PC-3 (cell line): ENCODE measurements at regions not wholly inside any gene's neighbourhood (a gene's known extent, or its start where the extent isn't known, plus 50 kb on each side); places are given as distances from the start of the nearest gene placed in this dataset.

ENCODE experiments used
- ATAC-seq: fragments of 200-7000 bp; cut with Tn5 transposase; 2 replicates; pipeline ENCODE4 v1.9.1; 2020; ENCODE audit warnings: mild to moderate bottlenecking, moderate library complexity
- BruUV-seq: library from RNA; stranded (reverse); fragments of 400-500 nt; replicated peaks from 2 replicates; lab custom pipeline; 2021; lab: Mats Ljungman, UMichigan
- CTCF ChIA-PET: fragments of 300-600 bp; sonication (Branson Sonifier 250); formaldehyde crosslinking; loops from one replicate; lab custom pipeline; 2022; ENCODE audit warnings: antibody characterized with exemption; lab: Charles Lee
- POLR2A ChIA-PET: fragments of 300-600 bp; sonication (Branson Sonifier 250); formaldehyde crosslinking; loops from one replicate; lab custom pipeline; 2022; ENCODE audit warnings: antibody characterized with exemption; ENCODE audit not compliant: unreplicated experiment; lab: Charles Lee
- DNase-seq: peaks from one replicate; pipeline ENCODE4 v3.0.0-alpha.2; 2015
- H2AFZ ChIP-seq: fragments of 300-600 bp; sonication (generic); 2 replicates; pipeline ENCODE4 v1.6.0; 2016; ENCODE audit warnings: antibody characterized with exemption, low read length
- H3F3A ChIP-seq: fragments of 300-600 bp; sonication (generic); one replicate; pipeline ENCODE4 v1.6.0; 2017; ENCODE audit warnings: antibody characterized with exemption, low read length, control low read depth, mild to moderate bottlenecking; ENCODE audit not compliant: unreplicated experiment
- H3K27ac ChIP-seq: fragments of 300-600 bp; sonication (generic); 2 replicates; pipeline ENCODE4 v1.5.1; 2016; ENCODE audit warnings: mild to moderate bottlenecking, low read length
- H3K27me3 ChIP-seq: fragments of 300-600 bp; sonication (generic); 2 replicates; pipeline ENCODE4 v1.6.1; 2016; ENCODE audit warnings: low read length, mixed read lengths
- H3K36me3 ChIP-seq: fragments of 300-600 bp; sonication (generic); 2 replicates; pipeline ENCODE4 v1.6.1; 2016; ENCODE audit warnings: low read depth, mixed run types, low read length, mixed read lengths
- H3K4me1 ChIP-seq: fragments of 300-600 bp; sonication (generic); 2 replicates; pipeline ENCODE4 v1.5.1; 2016; ENCODE audit warnings: low read length; ENCODE audit not compliant: insufficient read depth
- H3K4me2 ChIP-seq: fragments of 300-600 bp; sonication (generic); 2 replicates; pipeline ENCODE4 v1.6.0; 2016; ENCODE audit warnings: low read length
- H3K4me3 ChIP-seq: fragments of 300-600 bp; sonication (generic); 2 replicates; pipeline ENCODE4 v1.5.1; 2016; ENCODE audit warnings: mild to moderate bottlenecking, low read length, mixed read lengths
- H3K79me2 ChIP-seq: fragments of 300-600 bp; sonication (generic); 2 replicates; pipeline ENCODE4 v1.6.1; 2017; ENCODE audit warnings: low read length, mixed read lengths
- H3K9ac ChIP-seq: fragments of 300-600 bp; sonication (generic); 2 replicates; pipeline ENCODE4 v1.6.0; 2016; ENCODE audit warnings: mild to moderate bottlenecking, low read length
- H3K9me2 ChIP-seq: fragments of 300-600 bp; sonication (generic); replicated peaks from 2 replicates; pipeline ENCODE4 v1.6.1; 2016; ENCODE audit warnings: mixed run types, low read length, mixed read lengths
- H3K9me3 ChIP-seq: fragments of 300-600 bp; sonication (generic); 2 replicates; pipeline ENCODE4 v1.6.1; 2016; ENCODE audit warnings: low read length, mixed read lengths
- H4K20me1 ChIP-seq: fragments of 300-600 bp; sonication (generic); 2 replicates; pipeline ENCODE4 v1.6.1; 2016; ENCODE audit warnings: low read length, mixed read lengths
- CTCF ChIP-seq: fragments of 300-600 bp; sonication (generic); conservative IDR thresholded peaks from 2 replicates; pipeline ENCODE4 v1.5.1; 2017; ENCODE audit warnings: antibody characterized with exemption, low read depth, mild to moderate bottlenecking, low read length
- EZH2 ChIP-seq: fragments of 300-600 bp; sonication (generic); IDR thresholded peaks from one replicate; pipeline ENCODE4 v1.6.1; 2017; ENCODE audit warnings: antibody characterized with exemption, mild to moderate bottlenecking, low read length; ENCODE audit not compliant: unreplicated experiment
- EZH2phosphoT487 ChIP-seq: fragments of 300-600 bp; sonication (generic); IDR thresholded peaks from 2 replicates; pipeline ENCODE4 v1.6.1; 2018; ENCODE audit warnings: mild to moderate bottlenecking, antibody characterized with exemption, low read length, borderline replicate concordance
- intact Hi-C: fragments of 100-400 bp; cut with micrococcal nuclease; formaldehyde crosslinking; loops from 2 replicates; pipeline ENCODE4 v1.9.0; 2023

- no peaks in the 10 kb centered on the region for H3F3A ChIP-seq
- TF ChIP-seq CTCF (no peak), EZH2 (no peak), EZH2phosphoT487 (no peak)
- no peak overlapping the region for H3K9ac ChIP-seq
- H3K9me3 ChIP-seq = 0 out of 2 replicates have a peak, but pooled peaks cover 9% of the 10 kb centered on the region
- no peak overlapping the region for H3K27ac ChIP-seq
- no peak overlapping the region for H3K4me2 ChIP-seq
- no peak for DNase-seq
- H3K79me2 ChIP-seq = no peaks in the 10 kb centered on the region
- no peaks in the 10 kb centered on the region for H3K36me3 ChIP-seq
- no peak overlapping the region for H3K4me3 ChIP-seq
- BruUV-seq = no TSS peak
- H4K20me1 ChIP-seq = no peaks in the 10 kb centered on the region
- no peaks in the 10 kb centered on the region for H3K4me1 ChIP-seq
- no peak for ATAC-seq
- intact Hi-C loops = no loop called here
- CTCF ChIA-PET = no interaction called here
- POLR2A ChIA-PET = no interaction called here
- no peaks in the 10 kb centered on the region for H3K27me3 ChIP-seq
- no peaks in the 10 kb centered on the region for H3K9me2 ChIP-seq
- no peak overlapping the region for H2AFZ ChIP-seq
Observed at GRCh38 chr14:85445151-85445795, 84.7 kb upstream of the FLRT2 start.

GRCh38 chr14:85447883-85448282 is 82.1 kb upstream of the FLRT2 start:
- Histone ChIP-seq H3K79me2 (no peaks in the 10 kb centered on the region), H3K36me3 (no peaks in the 10 kb centered on the region), H3K4me2 (no peak overlapping the region), H3K27me3 (no peaks in the 10 kb centered on the region), H3K9me2 (no peaks in the 10 kb centered on the region), H2AFZ (no peak overlapping the region), H3K4me3 (no peak overlapping the region), H3K9me3 (0 out of 2 replicates have a peak, but pooled peaks cover 7% of the 10 kb centered on the region), H3F3A (no peaks in the 10 kb centered on the region), H3K4me1 (no peaks in the 10 kb centered on the region), H3K9ac (no peak overlapping the region), H3K27ac (no peak overlapping the region), H4K20me1 (no peaks in the 10 kb centered on the region)
- DNase-seq (no peak), ATAC-seq (no peak)
- no TSS peak for BruUV-seq
- ChIA-PET CTCF (no interaction called here), POLR2A (no interaction called here)
- TF ChIP-seq EZH2phosphoT487 (no peak), CTCF (no peak), EZH2 (no peak)
- intact Hi-C loops = no loop called here

- H3K4me2 ChIP-seq = no peak overlapping the region
- BruUV-seq = no TSS peak
- no peaks in the 10 kb centered on the region for H3K27me3 ChIP-seq
- H3K27ac ChIP-seq = no peak overlapping the region
- no peak for ATAC-seq
- H4K20me1 ChIP-seq = no peaks in the 10 kb centered on the region
- H2AFZ ChIP-seq = no peak overlapping the region
- no peak for TF ChIP-seq CTCF
- no peak for TF ChIP-seq EZH2
- TF ChIP-seq EZH2phosphoT487 = no peak
- intact Hi-C loops = no loop called here
- no peaks in the 10 kb centered on the region for H3K79me2 ChIP-seq
- POLR2A ChIA-PET = no interaction called here
- H3K9ac ChIP-seq = no peak overlapping the region
- H3F3A ChIP-seq = no peaks in the 10 kb centered on the region
- H3K4me1 ChIP-seq = no peaks in the 10 kb centered on the region
- H3K9me3 ChIP-seq = peaks cover 7% of the 10 kb centered on the region; the same call in 1 of the 2 replicates
- H3K36me3 ChIP-seq = no peaks in the 10 kb centered on the region
- CTCF ChIA-PET = no interaction called here
- H3K9me2 ChIP-seq = no peaks in the 10 kb centered on the region
- no peak overlapping the region for H3K4me3 ChIP-seq
- no peak for DNase-seq
Observed at GRCh38 chr14:85451421-85451820, 78.5 kb upstream of the FLRT2 start.
